ENCODE measurements at regions not wholly inside any gene's neighbourhood (a gene's known extent, or its start where the extent isn't known, plus 50 kb on each side); places are given as distances from the start of the nearest gene placed in this dataset.

GRCh38 chr10:71152043-71152442, 60.3 kb upstream of the UNC5B start:
- TF ChIP-seq, protein P1, sequence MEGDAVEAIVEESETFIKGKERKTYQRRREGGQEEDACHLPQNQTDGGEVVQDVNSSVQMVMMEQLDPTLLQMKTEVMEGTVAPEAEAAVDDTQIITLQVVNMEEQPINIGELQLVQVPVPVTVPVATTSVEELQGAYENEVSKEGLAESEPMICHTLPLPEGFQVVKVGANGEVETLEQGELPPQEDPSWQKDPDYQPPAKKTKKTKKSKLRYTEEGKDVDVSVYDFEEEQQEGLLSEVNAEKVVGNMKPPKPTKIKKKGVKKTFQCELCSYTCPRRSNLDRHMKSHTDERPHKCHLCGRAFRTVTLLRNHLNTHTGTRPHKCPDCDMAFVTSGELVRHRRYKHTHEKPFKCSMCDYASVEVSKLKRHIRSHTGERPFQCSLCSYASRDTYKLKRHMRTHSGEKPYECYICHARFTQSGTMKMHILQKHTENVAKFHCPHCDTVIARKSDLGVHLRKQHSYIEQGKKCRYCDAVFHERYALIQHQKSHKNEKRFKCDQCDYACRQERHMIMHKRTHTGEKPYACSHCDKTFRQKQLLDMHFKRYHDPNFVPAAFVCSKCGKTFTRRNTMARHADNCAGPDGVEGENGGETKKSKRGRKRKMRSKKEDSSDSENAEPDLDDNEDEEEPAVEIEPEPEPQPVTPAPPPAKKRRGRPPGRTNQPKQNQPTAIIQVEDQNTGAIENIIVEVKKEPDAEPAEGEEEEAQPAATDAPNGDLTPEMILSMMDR (IDR thresholded peaks at IDR 0.05; ENCODE audit: low read depth, low read length, missing control alignments) = no peak
- Histone ChIP-seq H3K36me3 (replicated peaks) (no peaks in the 10 kb centered on the region), H3K27me3 (replicated peaks) (peaks cover 1% of the 10 kb centered on the region), H3K27ac (no peak overlapping the region), H3K4me3 (ENCODE audit: low read depth, low read length) (no peak overlapping the region)
- in situ Hi-C loops (cut with HindIII; ENCODE audit: low pct_ligation_motif_present, low sequenced_read_pairs) = no loop called here
- no peak for DNase-seq

DNA sequence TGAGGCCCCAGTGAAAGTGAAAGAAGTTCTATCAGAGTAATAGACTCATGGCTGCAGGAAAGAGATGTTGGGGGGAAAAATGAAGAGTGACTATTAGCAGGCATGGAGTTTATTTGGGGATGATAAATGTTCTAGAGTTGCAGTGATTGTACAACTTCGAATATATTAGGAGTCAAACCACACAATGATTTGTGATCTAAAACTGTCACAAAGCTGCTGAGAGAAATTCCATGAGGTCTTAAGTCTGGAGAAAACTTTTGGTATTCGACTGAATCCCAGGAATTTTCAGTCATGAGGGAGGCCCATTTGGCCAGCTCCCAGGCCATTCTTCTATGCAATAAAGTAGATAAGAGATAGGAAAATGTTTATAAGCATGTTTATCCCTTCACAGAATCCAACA, 55.9 kb upstream of the UNC5B start:
- Histone ChIP-seq H3K4me3 (ENCODE audit: low read depth, low read length) (no peak overlapping the region), H3K36me3 (replicated peaks) (no peaks in the 10 kb centered on the region), H3K27me3 (replicated peaks) (no peaks in the 10 kb centered on the region), H3K27ac (no peak overlapping the region)
- in situ Hi-C loops (cut with HindIII; ENCODE audit: low pct_ligation_motif_present, low sequenced_read_pairs) = no loop called here
- TF ChIP-seq, protein P1 (IDR thresholded peaks at IDR 0.05; ENCODE audit: low read depth, low read length, missing control alignments) = no peak
- no peak for DNase-seq

DNA sequence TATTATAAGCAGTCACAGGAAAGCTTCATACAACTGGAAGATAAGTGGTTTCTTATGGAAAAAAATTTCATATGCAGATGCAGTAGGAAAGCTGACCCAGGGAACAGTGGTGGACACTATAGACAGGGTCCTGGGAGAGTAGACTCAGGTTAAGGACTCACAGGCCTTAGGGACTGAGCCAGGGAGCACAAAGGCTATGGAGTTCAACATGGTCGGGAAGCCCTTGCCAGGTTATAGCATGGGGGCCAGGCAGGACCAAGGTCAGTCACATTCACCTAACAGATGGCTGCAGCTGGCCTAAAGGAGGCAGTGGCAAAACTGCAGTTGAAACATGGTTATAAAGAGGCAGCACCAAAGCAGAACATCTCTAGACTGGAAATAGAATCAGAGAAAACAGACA, 54.9 kb upstream of the UNC5B start:
- Histone ChIP-seq H3K27ac (no peak overlapping the region), H3K27me3 (replicated peaks) (no peaks in the 10 kb centered on the region), H3K4me3 (ENCODE audit: low read depth, low read length) (no peak overlapping the region), H3K36me3 (replicated peaks) (no peaks in the 10 kb centered on the region)
- no peak for DNase-seq
- TF ChIP-seq, protein P1 (IDR thresholded peaks at IDR 0.05; ENCODE audit: low read depth, low read length, missing control alignments) = no peak
- in situ Hi-C loops (cut with HindIII; ENCODE audit: low pct_ligation_motif_present, low sequenced_read_pairs) = no loop called here

GRCh38 chr10:71158251-71158650, 54.1 kb upstream of the UNC5B start:
- no peak overlapping the region for H3K4me3 ChIP-seq (ENCODE audit: low read depth, low read length)
- no peak for DNase-seq
- no peaks in the 10 kb centered on the region for H3K36me3 ChIP-seq (replicated peaks)
- in situ Hi-C loops (cut with HindIII; ENCODE audit: low pct_ligation_motif_present, low sequenced_read_pairs) = no loop called here
- TF ChIP-seq, protein P1 (IDR thresholded peaks at IDR 0.05; ENCODE audit: low read depth, low read length, missing control alignments) = no peak
- H3K27ac ChIP-seq = no peak overlapping the region
- H3K27me3 ChIP-seq (replicated peaks) = no peaks in the 10 kb centered on the region

GRCh38 chr10:71158902-71159301, 53.5 kb upstream of the UNC5B start:
- in situ Hi-C loops (cut with HindIII; ENCODE audit: low pct_ligation_motif_present, low sequenced_read_pairs) = no loop called here

GRCh38 chr10:71159892-71160291, 52.5 kb upstream of the UNC5B start:
- no peaks in the 10 kb centered on the region for H3K27me3 ChIP-seq (replicated peaks)
- TF ChIP-seq, protein P1 (IDR thresholded peaks at IDR 0.05; ENCODE audit: low read depth, low read length, missing control alignments) = no peak
- no peaks in the 10 kb centered on the region for H3K36me3 ChIP-seq (replicated peaks)
- in situ Hi-C loops (cut with HindIII; ENCODE audit: low pct_ligation_motif_present, low sequenced_read_pairs) = no loop called here
- H3K27ac ChIP-seq = no peak overlapping the region
- no peak overlapping the region for H3K4me3 ChIP-seq (ENCODE audit: low read depth, low read length)
- no peak for DNase-seq

More at GRCh38 chr10:71158902-71159301, 53.5 kb upstream of the UNC5B start:
- H3K27ac ChIP-seq = no peak overlapping the region
- DNase-seq = no peak
- H3K36me3 ChIP-seq (replicated peaks) = no peaks in the 10 kb centered on the region
- TF ChIP-seq, protein P1 (IDR thresholded peaks at IDR 0.05; ENCODE audit: low read depth, low read length, missing control alignments) = no peak
- no peak overlapping the region for H3K4me3 ChIP-seq (ENCODE audit: low read depth, low read length)
- no peaks in the 10 kb centered on the region for H3K27me3 ChIP-seq (replicated peaks)

Measured in brain microvascular endothelial cell (primary cell).